IPS-18c (cell line): ENCODE measurements at regions not wholly inside any gene's neighbourhood (a gene's known extent, or its start where the extent isn't known, plus 50 kb on each side); places are given as distances from the start of the nearest gene placed in this dataset.

ENCODE experiments used
- H3K4me3 ChIP-seq: 2 replicates; pipeline ENCODE4 v1.7.0; 2013; ENCODE audit warnings: low read depth, mild to moderate bottlenecking, low read length, moderate library complexity; ENCODE audit not compliant: insufficient read depth
- H3K9me3 ChIP-seq: one replicate; pipeline ENCODE4 v1.6.1; 2013; ENCODE audit warnings: mild to moderate bottlenecking, low read length, moderate library complexity; ENCODE audit not compliant: control insufficient read depth, insufficient read depth

GRCh38 chr7:47154791-47155190 is 427.1 kb downstream of the TNS3 start:
- no peaks in the 10 kb centered on the region for H3K9me3 ChIP-seq
- no peak overlapping the region for H3K4me3 ChIP-seq

GRCh38 chr7:47153576-47153975 is 428.3 kb downstream of the TNS3 start:
- Histone ChIP-seq H3K4me3 (no peak overlapping the region), H3K9me3 (no peaks in the 10 kb centered on the region)

DNA sequence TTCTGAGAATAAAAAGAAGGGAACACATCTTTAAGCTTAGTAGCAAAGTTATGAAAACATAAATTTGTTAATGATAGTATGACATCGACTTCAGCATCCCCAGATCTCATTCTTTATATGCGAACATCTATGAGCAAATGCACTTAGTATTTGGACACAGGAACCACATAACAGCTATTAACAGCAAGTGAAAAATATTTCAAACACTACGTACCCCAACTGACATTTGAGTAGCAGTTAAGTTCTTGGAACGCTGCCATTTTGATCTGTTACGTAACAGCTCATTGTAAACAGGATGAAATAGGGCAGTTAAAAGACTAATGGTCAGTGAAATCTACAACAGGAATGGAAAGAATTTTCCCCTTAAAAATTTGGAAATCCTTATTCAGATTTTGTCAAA is 428.9 kb downstream of the TNS3 start:
- no peaks in the 10 kb centered on the region for H3K9me3 ChIP-seq

GRCh38 chr7:47152307-47152706 is 429.6 kb downstream of the TNS3 start:
- H3K4me3 ChIP-seq, result no peak overlapping the region
- H3K9me3 ChIP-seq, result no peaks in the 10 kb centered on the region

More for the DNA sequence above, 428.9 kb downstream of the TNS3 start:
- no peak overlapping the region for H3K4me3 ChIP-seq

DNA sequence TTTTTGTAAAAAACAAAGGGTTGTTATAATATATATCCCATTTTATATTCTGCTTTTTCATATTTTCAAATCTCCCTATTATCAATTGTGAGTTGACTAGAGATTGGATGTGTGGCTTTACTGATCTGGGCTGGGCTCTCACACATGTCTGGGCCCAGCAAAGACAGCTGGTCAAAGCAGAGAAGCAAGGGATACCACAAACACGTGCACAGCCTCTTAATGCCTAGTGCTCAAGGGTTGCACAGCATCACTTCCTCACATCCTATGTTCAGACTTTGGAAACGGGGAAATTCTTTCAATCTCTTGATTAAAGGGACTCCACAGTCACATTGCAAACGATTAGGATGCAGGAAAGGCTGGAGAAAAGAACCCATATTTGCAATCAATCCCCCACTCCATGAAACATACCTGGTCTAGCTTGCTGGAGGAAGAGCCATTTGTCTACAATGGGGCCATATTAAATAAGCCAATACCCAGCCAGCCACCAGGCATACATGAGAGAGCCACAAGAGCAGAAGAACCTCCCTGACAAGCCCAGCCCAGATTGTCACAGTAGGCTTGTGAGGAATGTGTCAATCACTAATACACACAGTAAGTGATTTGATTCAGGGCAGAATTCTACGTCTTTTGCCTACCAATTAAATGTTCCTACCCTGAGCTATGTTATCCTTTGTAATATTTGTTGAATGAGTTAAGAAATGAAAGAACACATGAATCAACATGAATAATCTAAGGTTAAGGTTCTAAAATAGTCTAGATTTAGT is 431.2 kb downstream of the TNS3 start:
- H3K4me3 ChIP-seq, result no peak overlapping the region
- H3K9me3 ChIP-seq, result no peaks in the 10 kb centered on the region

- H3K9me3 ChIP-seq, result no peaks in the 10 kb centered on the region
These were observed 431.9 kb downstream of the TNS3 start for GRCh38 chr7:47149971-47150370.

GRCh38 chr7:47149208-47149839 is 432.6 kb downstream of the TNS3 start:
- Histone ChIP-seq H3K4me3 (no peak overlapping the region), H3K9me3 (no peaks in the 10 kb centered on the region)

More at GRCh38 chr7:47149971-47150370, 431.9 kb downstream of the TNS3 start:
- H3K4me3 ChIP-seq, result no peak overlapping the region

- H3K9me3 ChIP-seq, result no peaks in the 10 kb centered on the region
- no peak overlapping the region for H3K4me3 ChIP-seq
These were observed 433.2 kb downstream of the TNS3 start for GRCh38 chr7:47148536-47149207.

GRCh38 chr7:47147213-47147631 is 434.7 kb downstream of the TNS3 start:
- H3K9me3 ChIP-seq, result no peaks in the 10 kb centered on the region
- no peak overlapping the region for H3K4me3 ChIP-seq

DNA sequence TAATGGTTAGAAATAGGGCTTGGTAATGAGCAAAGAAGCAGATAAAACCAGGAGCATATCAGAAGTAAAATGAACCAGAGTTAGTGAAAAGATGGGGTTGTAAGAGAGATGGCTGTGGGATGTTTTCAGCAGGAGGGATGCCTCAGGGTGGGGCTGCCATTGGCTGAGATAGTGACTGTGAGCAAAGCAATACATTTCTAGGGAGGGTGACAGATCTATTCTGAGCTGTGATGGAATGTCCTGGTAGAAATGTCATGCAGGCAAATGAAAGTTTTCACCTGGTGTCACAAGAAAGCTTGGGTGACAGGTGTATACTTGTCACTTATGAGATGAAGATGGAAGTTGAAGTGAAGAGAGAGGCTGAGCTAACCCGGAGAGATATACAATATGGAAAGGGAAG is 435.9 kb downstream of the TNS3 start:
- H3K4me3 ChIP-seq, result no peak overlapping the region

GRCh38 chr7:47145186-47145725 is 436.7 kb downstream of the TNS3 start:
- Histone ChIP-seq H3K4me3 (no peak overlapping the region), H3K9me3 (no peaks in the 10 kb centered on the region)

More for the DNA sequence above, 435.9 kb downstream of the TNS3 start:
- H3K9me3 ChIP-seq, result no peaks in the 10 kb centered on the region

DNA sequence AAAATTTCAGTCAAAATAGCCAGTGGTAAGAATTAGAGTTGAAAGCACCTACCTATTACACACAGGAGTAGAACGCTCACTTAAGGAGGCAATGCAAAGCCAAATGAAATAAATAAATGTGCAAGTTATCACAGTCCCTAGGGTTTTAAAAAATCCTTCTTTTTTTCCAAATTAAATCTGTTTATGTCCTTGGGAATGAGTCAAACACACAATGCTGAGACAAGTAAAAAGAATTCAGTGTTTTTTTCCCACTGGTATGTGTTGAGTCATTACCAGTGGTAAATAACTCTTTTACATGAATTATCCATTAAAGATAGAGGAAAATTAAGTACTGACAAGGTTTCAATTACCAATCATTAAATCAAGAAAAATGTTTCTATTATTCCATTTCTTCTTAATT is 438.6 kb downstream of the TNS3 start:
- no peaks in the 10 kb centered on the region for H3K9me3 ChIP-seq
- H3K4me3 ChIP-seq, result no peak overlapping the region

GRCh38 chr7:47142867-47143175 is 439.1 kb downstream of the TNS3 start:
- no peaks in the 10 kb centered on the region for H3K9me3 ChIP-seq
- H3K4me3 ChIP-seq, result no peak overlapping the region

GRCh38 chr7:47142169-47142866 is 439.6 kb downstream of the TNS3 start:
- Histone ChIP-seq H3K4me3 (no peak overlapping the region), H3K9me3 (no peaks in the 10 kb centered on the region)

DNA sequence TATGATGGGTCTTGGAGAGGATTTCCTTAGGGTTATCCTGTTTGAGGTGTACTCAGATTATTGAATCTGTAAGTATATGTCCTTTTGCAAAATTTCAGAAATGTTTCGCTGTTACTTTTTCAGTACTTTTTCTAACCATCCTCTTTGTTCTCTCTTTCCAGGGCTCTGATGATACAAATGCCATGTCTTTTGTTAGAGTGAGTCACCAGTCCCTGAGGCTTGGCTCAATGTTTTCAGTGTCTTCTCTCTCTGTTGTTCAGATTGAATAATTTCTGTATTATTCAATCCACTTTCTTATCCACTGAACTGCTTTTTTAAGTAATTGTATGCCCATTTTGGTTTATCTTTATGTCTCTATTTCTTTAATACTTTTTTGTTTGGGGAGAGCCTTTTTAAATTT is 449.4 kb downstream of the TNS3 start:
- no peak overlapping the region for H3K4me3 ChIP-seq
- no peaks in the 10 kb centered on the region for H3K9me3 ChIP-seq

DNA sequence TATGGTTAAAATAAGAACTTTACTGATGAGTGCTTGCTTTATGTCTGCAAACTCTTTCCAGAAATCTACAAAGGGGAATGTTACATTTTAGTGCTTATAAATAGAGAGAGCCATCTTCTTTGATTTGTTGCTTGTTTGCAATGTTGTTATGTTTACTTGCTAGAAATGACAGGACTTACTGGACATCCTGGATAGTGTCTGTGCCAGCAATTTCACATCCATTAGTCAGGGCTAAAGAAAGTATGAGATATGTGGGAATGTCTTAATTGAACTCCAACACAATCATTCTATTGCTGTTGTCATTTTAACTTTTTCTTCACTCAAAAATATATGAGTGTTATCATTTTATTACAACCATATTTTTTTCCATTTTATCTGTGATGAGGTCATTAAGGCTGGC is 453.2 kb downstream of the TNS3 start:
- Histone ChIP-seq H3K9me3 (no peaks in the 10 kb centered on the region), H3K4me3 (no peak overlapping the region)

DNA sequence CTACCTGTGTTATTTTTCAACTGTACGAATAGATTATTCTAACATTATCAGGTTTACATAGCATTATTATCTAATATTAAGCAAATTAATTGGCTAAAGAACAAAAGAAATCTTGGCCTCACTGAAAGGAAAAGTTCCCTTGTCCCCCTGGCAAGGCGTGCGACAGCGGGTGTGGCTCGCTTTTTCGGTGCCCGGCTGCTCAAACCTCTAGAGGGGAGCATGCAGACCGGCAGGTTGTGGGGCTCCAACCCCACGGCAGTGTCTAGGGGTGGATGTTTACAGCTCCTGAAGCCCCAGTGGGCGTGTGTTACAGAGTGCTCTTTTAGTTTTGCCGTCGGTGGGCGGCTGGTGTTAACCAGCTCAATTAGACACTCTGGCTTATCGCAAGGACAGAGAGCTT is 456.4 kb downstream of the TNS3 start:
- Histone ChIP-seq H3K9me3 (no peaks in the 10 kb centered on the region), H3K4me3 (no peak overlapping the region)
